ENCODE measurements at regions not wholly inside any gene's neighbourhood (a gene's known extent, or its start where the extent isn't known, plus 50 kb on each side); places are given as distances from the start of the nearest gene placed in this dataset.
"Not testable (repeated sequence)": the region's sequence is repeated elsewhere in the genome, so short reads cannot be mapped to it uniquely, and the experiment has no call there.

GRCh38 chr6:22751223-22751622, 181.9 kb downstream of the HDGFL1 start:
- DNase-seq = no peak

- DNase-seq = no peak
Observed at GRCh38 chr6:22752522-22752921, 183.2 kb downstream of the HDGFL1 start.

GRCh38 chr6:22754061-22754460, 184.7 kb downstream of the HDGFL1 start:
- DNase-seq = no peak

- no peak for DNase-seq
Observed at GRCh38 chr6:22755605-22756004, 186.2 kb downstream of the HDGFL1 start.

- DNase-seq = no peak
Observed at GRCh38 chr6:22756365-22756764, 187.0 kb downstream of the HDGFL1 start.

- no peak for DNase-seq
Observed at GRCh38 chr6:22764496-22764895, 195.1 kb downstream of the HDGFL1 start.

- DNase-seq = no peak
Observed at GRCh38 chr6:22765015-22765414, 195.6 kb downstream of the HDGFL1 start.

- DNase-seq = no peak
Observed at GRCh38 chr6:22766979-22767378, 197.6 kb downstream of the HDGFL1 start.

GRCh38 chr6:22770054-22770453, 200.7 kb downstream of the HDGFL1 start:
- no peak for DNase-seq

GRCh38 chr6:22774129-22774528, 204.8 kb downstream of the HDGFL1 start:
- DNase-seq = no peak

GRCh38 chr6:22778438-22778837, 209.1 kb downstream of the HDGFL1 start:
- DNase-seq = not testable (repeated sequence)

- DNase-seq = no peak
Observed at GRCh38 chr6:22779062-22779461, 209.7 kb downstream of the HDGFL1 start.

- no peak for DNase-seq
Observed at GRCh38 chr6:22783931-22784330, 214.6 kb downstream of the HDGFL1 start.

GRCh38 chr6:22784601-22785410, 215.4 kb downstream of the HDGFL1 start:
- no peak for DNase-seq

GRCh38 chr6:22788038-22788437, 218.7 kb downstream of the HDGFL1 start:
- no peak for DNase-seq

- DNase-seq = no peak
Observed at GRCh38 chr6:22789315-22789714, 219.9 kb downstream of the HDGFL1 start.

GRCh38 chr6:22794844-22795243, 225.5 kb downstream of the HDGFL1 start:
- no peak for DNase-seq

GRCh38 chr6:22800451-22800850, 231.1 kb downstream of the HDGFL1 start:
- no peak for DNase-seq

GRCh38 chr6:22801831-22802230, 232.5 kb downstream of the HDGFL1 start:
- no peak for DNase-seq

- DNase-seq = no peak
Observed at GRCh38 chr6:22804620-22805261, 235.4 kb downstream of the HDGFL1 start.

GRCh38 chr6:22807261-22807660, 237.9 kb downstream of the HDGFL1 start:
- DNase-seq = no peak

- no peak for DNase-seq
Observed at GRCh38 chr6:22807818-22808217, 238.5 kb downstream of the HDGFL1 start.

- no peak for DNase-seq
Observed at GRCh38 chr6:22808466-22808865, 239.1 kb downstream of the HDGFL1 start.

GRCh38 chr6:22809370-22809769, 240.0 kb downstream of the HDGFL1 start:
- DNase-seq = no peak

- no peak for DNase-seq
Observed at GRCh38 chr6:22819209-22819608, 249.8 kb downstream of the HDGFL1 start.
